ENCODE measurements at regions not wholly inside any gene's neighbourhood (a gene's known extent, or its start where the extent isn't known, plus 50 kb on each side); places are given as distances from the start of the nearest gene placed in this dataset.

GRCh38 chr3:187903697-187904096, 158.4 kb upstream of the BCL6 start:
- no peaks in the 10 kb centered on the region for H3K27me3 ChIP-seq (ENCODE audit: control insufficient read depth, insufficient read depth, low read length)
- TF ChIP-seq, protein P1, sequence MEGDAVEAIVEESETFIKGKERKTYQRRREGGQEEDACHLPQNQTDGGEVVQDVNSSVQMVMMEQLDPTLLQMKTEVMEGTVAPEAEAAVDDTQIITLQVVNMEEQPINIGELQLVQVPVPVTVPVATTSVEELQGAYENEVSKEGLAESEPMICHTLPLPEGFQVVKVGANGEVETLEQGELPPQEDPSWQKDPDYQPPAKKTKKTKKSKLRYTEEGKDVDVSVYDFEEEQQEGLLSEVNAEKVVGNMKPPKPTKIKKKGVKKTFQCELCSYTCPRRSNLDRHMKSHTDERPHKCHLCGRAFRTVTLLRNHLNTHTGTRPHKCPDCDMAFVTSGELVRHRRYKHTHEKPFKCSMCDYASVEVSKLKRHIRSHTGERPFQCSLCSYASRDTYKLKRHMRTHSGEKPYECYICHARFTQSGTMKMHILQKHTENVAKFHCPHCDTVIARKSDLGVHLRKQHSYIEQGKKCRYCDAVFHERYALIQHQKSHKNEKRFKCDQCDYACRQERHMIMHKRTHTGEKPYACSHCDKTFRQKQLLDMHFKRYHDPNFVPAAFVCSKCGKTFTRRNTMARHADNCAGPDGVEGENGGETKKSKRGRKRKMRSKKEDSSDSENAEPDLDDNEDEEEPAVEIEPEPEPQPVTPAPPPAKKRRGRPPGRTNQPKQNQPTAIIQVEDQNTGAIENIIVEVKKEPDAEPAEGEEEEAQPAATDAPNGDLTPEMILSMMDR (IDR thresholded peaks at IDR 0.05; ENCODE audit: borderline replicate concordance, extremely low read depth, insufficient read depth): no peak
- intact Hi-C loops (cut with DNase I): no loop called here
- no peak for DNase-seq
- H3K9me3 ChIP-seq (ENCODE audit: control insufficient read depth in 2 of 3, insufficient read depth in 1 of 3, low read length in 3 of 3): no peaks in the 10 kb centered on the region
- no peak overlapping the region for H3K9ac ChIP-seq (ENCODE audit: low read length in 3 of 3)
- H3K27ac ChIP-seq (ENCODE audit: low read depth in 2 of 2, low read length in 2 of 2): no peak overlapping the region
- H3K36me3 ChIP-seq (ENCODE audit: control insufficient read depth in 2 of 3, insufficient read depth in 3 of 3, low read length in 3 of 3): no peaks in the 10 kb centered on the region
- no peaks in the 10 kb centered on the region for H3K4me1 ChIP-seq (ENCODE audit: control insufficient read depth in 2 of 3, insufficient read depth in 2 of 3, low read depth in 1 of 3, low read length in 3 of 3)
- FAIRE-seq: no peak
- H3K4me3 ChIP-seq (ENCODE audit: low read length in 3 of 3): no peak overlapping the region

DNA sequence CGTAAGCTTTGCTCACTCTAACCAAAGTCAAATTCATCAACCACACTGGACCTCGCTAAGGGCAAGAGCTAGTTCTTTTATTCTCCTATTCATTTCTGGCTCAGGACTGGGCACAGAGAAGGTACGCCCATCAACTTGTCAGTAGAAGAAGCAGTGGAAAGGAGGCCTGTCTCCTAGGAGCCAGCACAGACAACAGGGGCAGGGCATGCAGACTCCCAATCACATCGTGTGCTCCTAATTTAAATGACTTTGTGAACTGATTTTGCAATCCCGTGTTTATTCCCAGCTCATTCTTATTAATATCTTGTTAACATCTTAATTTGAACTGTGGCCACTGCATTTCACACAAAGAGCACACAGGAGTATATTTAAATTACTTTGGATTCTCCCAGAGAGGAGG, 161.1 kb upstream of the BCL6 start:
- DNase-seq (no peak), FAIRE-seq (no peak)
- TF ChIP-seq, protein P1 (IDR thresholded peaks at IDR 0.05; ENCODE audit: borderline replicate concordance, extremely low read depth, insufficient read depth): no peak
- Histone ChIP-seq H3K36me3 (ENCODE audit: control insufficient read depth in 2 of 3, insufficient read depth in 3 of 3, low read length in 3 of 3) (no peaks in the 10 kb centered on the region), H3K9ac (ENCODE audit: low read length in 3 of 3) (no peak overlapping the region), H3K4me1 (ENCODE audit: control insufficient read depth in 2 of 3, insufficient read depth in 2 of 3, low read depth in 1 of 3, low read length in 3 of 3) (no peaks in the 10 kb centered on the region), H3K4me3 (ENCODE audit: low read length in 3 of 3) (no peak overlapping the region), H3K9me3 (ENCODE audit: control insufficient read depth in 2 of 3, insufficient read depth in 1 of 3, low read length in 3 of 3) (no peaks in the 10 kb centered on the region), H3K27ac (ENCODE audit: low read depth in 2 of 2, low read length in 2 of 2) (no peak overlapping the region), H3K27me3 (ENCODE audit: control insufficient read depth, insufficient read depth, low read length) (no peaks in the 10 kb centered on the region)
- intact Hi-C loops (cut with DNase I): no loop called here

GRCh38 chr3:187906920-187907319, 161.7 kb upstream of the BCL6 start:
- TF ChIP-seq, protein P1 (IDR thresholded peaks at IDR 0.05; ENCODE audit: borderline replicate concordance, extremely low read depth, insufficient read depth): no peak
- no peak overlapping the region for H3K4me3 ChIP-seq (ENCODE audit: low read length in 3 of 3)
- H3K27me3 ChIP-seq (ENCODE audit: control insufficient read depth, insufficient read depth, low read length): no peaks in the 10 kb centered on the region
- DNase-seq (no peak), FAIRE-seq (no peak)
- no peak overlapping the region for H3K9ac ChIP-seq (ENCODE audit: low read length in 3 of 3)
- no peak overlapping the region for H3K27ac ChIP-seq (ENCODE audit: low read depth in 2 of 2, low read length in 2 of 2)
- H3K36me3 ChIP-seq (ENCODE audit: control insufficient read depth in 2 of 3, insufficient read depth in 3 of 3, low read length in 3 of 3): no peaks in the 10 kb centered on the region
- intact Hi-C loops (cut with DNase I): no loop called here
- no peaks in the 10 kb centered on the region for H3K4me1 ChIP-seq (ENCODE audit: control insufficient read depth in 2 of 3, insufficient read depth in 2 of 3, low read depth in 1 of 3, low read length in 3 of 3)
- no peaks in the 10 kb centered on the region for H3K9me3 ChIP-seq (ENCODE audit: control insufficient read depth in 2 of 3, insufficient read depth in 1 of 3, low read length in 3 of 3)

GRCh38 chr3:187909866-187910265, 164.6 kb upstream of the BCL6 start:
- intact Hi-C loops (cut with DNase I): no loop called here
- Histone ChIP-seq H3K27ac (ENCODE audit: low read depth in 2 of 2, low read length in 2 of 2) (no peak overlapping the region), H3K4me3 (ENCODE audit: low read length in 3 of 3) (no peak overlapping the region), H3K9ac (ENCODE audit: low read length in 3 of 3) (no peak overlapping the region), H3K36me3 (ENCODE audit: control insufficient read depth in 2 of 3, insufficient read depth in 3 of 3, low read length in 3 of 3) (no peaks in the 10 kb centered on the region), H3K9me3 (ENCODE audit: control insufficient read depth in 2 of 3, insufficient read depth in 1 of 3, low read length in 3 of 3) (no peaks in the 10 kb centered on the region), H3K27me3 (ENCODE audit: control insufficient read depth, insufficient read depth, low read length) (no peaks in the 10 kb centered on the region), H3K4me1 (ENCODE audit: control insufficient read depth in 2 of 3, insufficient read depth in 2 of 3, low read depth in 1 of 3, low read length in 3 of 3) (no peaks in the 10 kb centered on the region)
- DNase-seq: no peak
- TF ChIP-seq, protein P1 (IDR thresholded peaks at IDR 0.05; ENCODE audit: borderline replicate concordance, extremely low read depth, insufficient read depth): no peak
- no peak for FAIRE-seq

All from kidney (tissue), 13 donors.